Forelimb muscle (tissue), 1 donor: ENCODE measurements at regions not wholly inside any gene's neighbourhood (a gene's known extent, or its start where the extent isn't known, plus 50 kb on each side); places are given as distances from the start of the nearest gene placed in this dataset.

ENCODE experiments used
- DNase-seq: peaks from one replicate; pipeline ENCODE4 v3.0.0-alpha.2; 2013; ENCODE audit warnings: low read depth

DNA sequence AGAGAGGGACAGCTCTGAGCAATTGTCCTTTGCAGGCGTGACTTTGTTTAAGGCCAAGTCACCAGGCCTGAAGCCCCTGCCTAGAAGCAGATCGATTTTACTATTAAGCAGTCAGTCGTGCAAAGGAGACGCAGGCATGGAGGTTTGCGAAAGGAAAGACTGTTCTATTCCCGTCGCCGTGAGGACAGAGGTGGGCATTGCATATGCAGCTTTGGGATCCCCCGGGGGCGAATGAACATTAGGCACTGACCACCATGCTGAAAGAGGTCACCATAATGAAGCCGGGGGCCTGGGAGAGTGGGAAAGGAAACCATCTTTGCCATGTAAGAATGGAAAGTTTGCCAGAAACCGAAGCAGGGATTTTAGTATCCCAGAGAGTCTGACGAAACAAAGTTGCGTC, 231.6 kb downstream of the BCL11A start:
- no peak for DNase-seq

DNA sequence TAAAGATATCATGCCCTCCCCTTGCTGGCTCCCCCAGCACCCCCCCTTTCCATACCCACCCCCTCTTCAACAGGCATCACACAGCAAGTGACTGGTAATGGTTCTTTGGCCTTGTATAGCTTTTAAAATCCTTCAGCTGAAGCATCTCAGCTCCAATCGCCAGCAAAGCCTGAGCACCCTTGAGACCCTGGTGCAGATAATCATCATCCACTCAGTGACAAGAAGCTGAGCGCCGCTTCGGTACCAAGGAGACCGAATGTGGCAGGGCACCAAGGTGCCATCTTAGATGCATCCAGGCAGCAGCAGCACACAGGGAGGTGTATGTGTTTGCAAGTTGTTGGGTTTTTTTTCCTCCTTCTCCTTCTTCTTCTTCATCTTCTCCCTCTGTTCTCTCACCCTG, 232.7 kb downstream of the BCL11A start:
- DNase-seq = no peak

- no peak for DNase-seq
These were observed 234.4 kb downstream of the BCL11A start for GRCh38 chr2:60319031-60319547.

- DNase-seq = no peak
These were observed 234.9 kb downstream of the BCL11A start for GRCh38 chr2:60318544-60318943.

GRCh38 chr2:60317844-60318243, 235.6 kb downstream of the BCL11A start:
- DNase-seq = no peak

- no peak for DNase-seq
These were observed 236.4 kb downstream of the BCL11A start for GRCh38 chr2:60317034-60317386.

GRCh38 chr2:60316381-60317033, 236.9 kb downstream of the BCL11A start:
- DNase-seq = no peak

DNA sequence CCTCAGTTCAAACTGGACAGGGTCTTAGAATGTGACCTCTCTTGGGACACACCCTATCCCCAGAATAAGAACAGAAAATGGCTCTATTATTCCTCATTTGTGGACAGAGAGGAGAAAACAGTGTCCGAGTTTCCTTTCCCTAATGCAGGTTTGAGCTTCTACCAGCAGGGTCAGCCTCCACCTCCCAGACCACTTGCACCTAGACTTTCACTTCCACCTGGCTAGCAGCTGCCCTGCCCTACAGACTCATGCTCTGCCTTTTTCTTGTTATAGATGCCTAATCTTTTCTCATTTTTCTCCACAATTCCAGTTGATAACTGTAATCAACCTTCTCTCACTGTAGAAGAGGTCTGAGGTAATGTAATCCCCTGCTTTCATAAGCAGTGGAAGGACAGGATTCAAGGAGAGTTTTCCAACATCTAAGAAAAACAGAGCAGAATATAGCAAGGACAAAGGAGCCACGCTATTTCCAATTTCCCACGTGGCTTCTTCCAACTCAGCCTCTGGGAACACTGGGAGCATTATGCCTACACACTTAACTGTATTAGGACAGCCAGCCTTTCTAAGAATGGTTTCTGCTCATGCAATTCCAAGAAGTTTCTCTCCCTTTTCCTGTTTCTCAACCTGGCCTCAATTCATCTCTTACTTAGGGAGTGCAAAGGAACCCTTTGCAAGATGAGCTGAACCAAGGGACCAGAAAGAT, 239.8 kb downstream of the BCL11A start:
- DNase-seq = no peak

- no peak for DNase-seq
These were observed 240.8 kb downstream of the BCL11A start for GRCh38 chr2:60312618-60313017.

DNA sequence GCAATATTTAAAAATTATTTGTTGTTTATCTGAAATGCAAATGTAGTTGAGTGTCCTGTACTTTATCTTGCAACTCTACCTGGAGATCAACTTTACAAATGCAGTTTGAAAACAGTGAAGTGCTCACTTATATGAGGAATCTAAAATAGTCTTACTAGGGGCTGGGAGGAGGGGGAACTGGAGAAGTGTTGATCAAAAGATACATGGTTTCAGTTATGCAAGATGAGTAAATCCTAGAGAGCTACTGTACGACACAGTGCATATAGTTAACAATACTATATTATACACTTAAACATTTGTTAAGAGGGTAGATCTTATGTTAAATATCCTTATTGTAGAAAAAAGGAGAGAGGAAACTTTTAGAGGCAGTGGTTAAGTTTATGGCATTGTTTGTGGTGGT, 241.9 kb downstream of the BCL11A start:
- DNase-seq = no peak

DNA sequence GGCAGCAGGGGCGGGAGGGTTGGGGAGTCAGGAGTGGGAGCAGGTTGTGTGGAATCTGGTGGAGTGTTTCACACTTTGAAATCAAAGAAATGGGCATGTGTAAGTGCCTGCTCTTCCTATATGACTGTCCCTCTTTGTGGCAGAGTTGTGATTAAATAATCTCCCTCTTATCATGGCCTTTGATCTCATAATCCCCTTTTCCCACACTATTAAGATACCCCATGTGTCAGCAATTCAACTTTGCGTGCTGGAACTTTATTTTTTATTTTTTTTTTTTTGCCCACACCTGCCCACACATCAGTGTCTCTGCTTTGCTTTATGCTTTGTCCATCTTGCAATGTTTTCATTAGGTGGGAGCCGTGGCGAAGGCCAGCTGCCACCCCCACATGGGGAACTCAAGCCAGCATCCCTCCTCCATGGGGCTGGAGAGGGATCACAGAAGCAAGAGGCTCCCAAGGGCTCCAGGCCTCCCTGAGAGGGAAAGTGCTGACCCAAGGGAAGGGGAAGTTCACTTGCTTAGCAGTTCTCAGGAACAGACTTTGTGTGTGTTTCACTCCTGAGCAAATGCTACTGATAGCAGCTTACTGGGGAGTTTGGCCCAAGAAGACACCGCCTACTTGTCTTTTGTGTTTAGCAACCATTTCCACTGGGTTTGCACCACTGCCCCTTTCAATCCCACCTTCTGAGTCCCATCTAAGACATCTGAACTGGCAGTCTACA, 243.4 kb downstream of the BCL11A start:
- DNase-seq = no peak

DNA sequence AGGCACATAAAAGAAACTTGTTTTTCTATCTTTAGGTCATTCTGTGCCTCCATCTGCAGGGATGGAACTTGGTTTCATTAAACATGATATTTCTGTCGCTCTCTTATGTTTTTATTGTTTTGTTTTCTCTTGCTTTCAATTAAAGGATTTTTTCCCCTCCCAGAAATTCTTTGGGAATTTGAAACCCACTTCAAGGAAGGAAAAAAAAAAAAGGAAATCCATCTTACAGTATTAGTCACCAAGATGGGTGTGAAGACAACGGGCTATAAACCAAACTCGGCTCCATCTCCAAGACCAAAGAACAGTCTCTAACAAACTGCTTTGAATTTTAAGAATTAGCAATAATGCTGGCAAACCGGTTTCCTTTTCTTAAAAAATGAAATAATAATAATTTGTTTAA, 244.1 kb downstream of the BCL11A start:
- no peak for DNase-seq

DNA sequence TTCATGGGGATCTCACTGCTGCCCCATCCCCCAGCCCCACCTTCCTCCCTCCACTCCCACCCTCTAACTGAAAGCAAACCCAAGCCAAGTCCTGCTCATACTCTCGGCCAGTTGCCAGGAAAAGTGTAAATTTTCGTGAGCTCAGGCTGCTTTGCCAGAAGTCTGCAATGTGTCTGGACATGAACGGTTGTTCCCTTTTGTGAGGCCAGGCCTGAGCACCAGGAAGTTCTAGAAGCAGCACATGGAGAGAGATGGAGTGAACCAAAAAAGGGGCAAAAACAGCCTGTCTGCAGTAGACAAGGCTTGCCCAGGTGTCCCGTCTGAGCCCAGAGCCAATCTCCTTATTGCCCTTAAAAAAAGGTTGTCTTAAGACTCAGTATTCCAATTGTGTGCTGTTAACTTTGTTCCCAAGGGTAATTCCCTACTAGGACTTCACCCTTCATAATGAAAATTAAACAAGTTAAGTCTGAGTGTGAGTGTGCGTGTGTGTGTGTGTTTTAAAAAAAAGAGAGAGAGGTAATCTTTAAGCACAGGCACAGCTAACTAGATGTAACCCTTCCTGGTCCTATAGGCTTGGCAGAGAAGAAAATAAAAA, 247.1 kb downstream of the BCL11A start:
- DNase-seq = no peak

- DNase-seq = no peak
These were observed 249.8 kb downstream of the BCL11A start for GRCh38 chr2:60303680-60304079.

GRCh38 chr2:60302377-60303126, 250.9 kb downstream of the BCL11A start:
- DNase-seq = no peak

DNA sequence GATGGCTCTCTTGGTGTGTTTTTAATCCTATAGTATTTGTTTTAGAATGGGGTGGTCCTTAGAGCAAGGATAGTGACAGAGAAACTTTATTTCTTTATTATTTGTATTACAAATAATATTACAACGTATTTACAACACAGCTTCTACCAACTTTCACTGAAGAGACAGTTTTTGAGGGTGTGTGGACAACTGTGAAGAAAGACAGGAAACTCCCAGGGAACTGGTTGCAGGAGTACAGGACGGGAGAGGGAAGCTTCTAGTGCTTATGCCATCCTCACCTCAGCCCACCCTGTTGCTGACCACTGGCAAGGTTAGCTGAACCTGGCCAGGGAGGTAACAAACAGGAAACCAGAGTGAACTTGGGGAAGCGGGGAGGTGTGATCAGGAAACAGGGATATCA, 251.7 kb downstream of the BCL11A start:
- no peak for DNase-seq

DNA sequence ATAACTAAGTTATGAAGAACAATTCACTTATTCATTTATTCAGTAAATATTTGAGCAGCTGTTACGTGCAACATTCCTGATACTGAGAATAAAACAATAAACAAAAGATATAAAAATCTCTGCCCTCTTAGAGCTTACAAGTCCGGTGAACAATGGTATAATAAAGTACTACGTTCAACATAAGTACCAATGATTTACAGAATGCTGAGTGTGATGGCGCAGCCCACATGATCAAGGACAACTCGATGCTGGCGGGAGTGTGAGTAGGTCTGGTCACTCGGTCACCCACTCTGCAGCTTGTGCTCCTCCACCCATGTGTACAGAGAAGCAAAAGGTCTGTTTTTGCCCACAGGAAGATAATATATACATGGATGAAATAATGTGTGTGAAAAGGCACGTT, 254.3 kb downstream of the BCL11A start:
- no peak for DNase-seq

DNA sequence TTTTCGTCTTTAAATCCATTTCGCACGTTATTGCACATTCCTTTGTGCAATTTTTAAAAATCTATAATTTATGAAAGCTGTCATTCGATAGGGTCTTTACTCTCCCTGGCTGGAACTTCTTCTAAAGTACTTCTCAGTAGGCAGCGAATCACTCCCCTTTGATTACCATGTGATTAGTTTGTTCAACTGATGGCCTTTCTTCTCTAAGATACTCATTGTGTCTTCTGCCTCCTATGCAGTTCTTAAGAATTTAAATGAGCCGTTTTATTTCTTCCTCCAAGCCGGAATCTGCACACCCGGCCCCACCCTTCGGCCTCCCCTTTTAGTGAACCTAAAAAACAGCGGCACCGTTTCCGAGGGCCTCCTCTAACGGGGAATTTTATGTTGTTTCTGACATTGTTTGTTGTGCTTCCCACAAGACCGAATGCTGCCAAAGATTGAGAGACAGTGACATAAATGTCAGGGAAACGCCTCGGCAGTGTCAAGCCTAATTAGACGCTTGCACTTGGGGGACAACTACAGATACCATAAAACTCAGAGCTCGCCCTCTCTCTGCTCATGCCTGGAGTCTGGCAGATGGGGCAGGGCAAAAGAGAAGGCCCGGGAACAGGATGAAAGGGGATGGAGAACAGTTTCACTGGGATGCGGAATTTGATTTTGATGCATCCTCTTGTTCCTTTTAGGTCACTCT, 255.3 kb downstream of the BCL11A start:
- no peak for DNase-seq

DNA sequence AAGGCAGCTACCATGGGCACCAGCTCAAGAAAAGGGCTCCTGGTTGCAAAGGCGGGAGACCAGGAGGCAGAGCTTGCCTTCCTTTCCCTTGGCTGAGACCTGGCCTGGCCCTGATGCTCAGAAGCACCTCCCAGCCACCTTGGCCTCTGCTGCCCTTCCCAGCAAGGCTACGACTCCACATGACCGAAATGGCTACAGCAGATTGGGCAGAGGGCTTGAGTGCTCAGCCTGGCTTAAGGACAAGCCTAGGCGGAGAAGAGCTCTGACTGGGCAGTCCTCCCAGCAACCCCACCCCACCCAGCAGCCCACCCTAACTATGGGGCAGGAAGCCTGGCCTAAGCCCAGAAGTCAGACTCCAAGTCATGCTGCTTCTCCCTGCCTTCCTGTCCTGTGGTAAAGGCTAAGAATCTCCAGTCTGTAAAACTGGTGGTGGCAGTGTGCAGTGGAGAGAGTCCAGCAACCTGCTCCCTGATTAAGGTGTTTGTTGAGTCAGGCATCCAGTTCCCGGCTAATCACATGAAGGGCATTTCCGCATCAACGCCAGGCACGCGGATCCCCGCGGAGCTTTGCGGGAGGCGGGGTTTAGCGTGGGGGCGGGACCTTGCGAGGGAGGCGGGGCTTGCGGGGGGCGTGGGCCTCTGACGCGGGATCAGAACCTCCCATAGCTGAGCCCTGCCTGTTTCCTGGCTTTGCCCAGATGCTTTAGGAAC, 256.0 kb downstream of the BCL11A start:
- DNase-seq = no peak

DNA sequence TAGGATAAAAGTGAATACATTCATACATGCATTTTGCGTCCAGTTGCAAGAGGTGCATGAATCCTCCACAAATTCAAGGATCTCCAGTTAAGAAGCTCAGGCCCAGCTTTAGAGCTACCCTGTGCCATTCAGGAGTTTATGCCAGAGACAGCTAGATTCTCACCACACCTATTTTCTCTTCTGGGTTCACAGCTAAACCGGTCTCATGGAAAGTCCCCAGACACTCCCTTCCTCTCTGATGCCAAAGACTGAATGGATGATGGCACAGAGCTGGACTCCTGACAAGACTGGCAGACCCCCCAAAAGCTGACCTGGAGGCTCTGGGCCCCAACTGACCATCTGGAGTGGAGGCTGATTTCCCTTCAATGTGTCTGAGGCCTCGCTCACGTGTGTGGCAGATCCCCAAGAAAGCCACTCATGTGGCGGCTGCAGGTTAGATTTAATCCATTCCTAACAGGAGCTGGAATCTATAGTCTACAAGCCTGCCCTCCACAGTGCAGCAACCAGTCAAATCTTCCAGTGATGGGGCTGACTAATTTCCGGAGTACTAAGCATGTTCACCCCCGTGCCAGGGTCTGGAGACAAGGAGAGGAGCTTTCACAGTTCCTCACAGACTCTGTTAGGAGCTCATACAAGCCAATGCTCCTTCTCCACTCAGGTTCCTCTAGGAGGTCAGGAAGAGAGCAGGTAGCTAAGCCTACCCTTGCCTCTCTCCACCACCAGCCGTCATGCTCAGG, 257.1 kb downstream of the BCL11A start:
- no peak for DNase-seq
